Raji (cell line): ENCODE measurements at regions not wholly inside any gene's neighbourhood (a gene's known extent, or its start where the extent isn't known, plus 50 kb on each side); places are given as distances from the start of the nearest gene placed in this dataset.

Source experiments
- POLR2A ChIP-seq: IDR thresholded peaks from 2 replicates; pipeline ENCODE4 v1.6.1; 2011; ENCODE audit warnings: low read depth, low read length, control low read depth; ENCODE audit not compliant: insufficient read depth

DNA sequence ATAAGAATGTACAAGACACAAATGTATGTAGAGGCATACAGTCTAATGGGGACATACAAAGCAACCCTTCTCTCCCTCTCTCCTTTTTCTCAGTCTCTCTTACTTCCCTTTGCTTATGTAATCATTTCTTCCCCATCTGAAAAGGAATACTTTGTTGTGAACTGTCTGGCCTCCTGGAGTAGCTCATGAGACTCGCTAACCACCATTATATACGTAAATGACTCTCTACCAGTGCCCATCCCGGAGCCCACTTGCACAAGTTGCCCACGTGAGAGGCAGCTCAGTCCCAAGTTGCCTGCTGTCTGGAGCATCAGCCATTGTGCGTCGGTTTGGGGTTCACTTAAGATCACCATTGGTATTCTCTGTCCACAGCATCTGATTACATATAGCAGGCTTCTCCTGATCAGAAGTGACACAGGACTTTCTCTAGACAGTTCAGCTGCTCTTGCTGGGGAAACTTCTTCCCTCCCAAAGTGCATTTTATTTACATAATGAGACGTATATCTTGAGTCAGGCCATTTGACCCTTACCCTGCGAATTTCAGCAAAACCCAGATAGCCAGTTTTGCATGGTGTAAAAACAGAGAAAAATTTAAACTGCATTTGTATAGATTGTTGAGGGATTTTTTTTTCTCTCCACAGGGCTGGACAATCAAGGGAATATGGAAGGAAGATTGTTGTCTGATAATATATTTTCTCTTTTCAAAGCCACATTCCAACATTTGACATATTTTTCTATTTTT, 220.7 kb upstream of the EGLN3 start:
- TF ChIP-seq POLR2A: no peak

DNA sequence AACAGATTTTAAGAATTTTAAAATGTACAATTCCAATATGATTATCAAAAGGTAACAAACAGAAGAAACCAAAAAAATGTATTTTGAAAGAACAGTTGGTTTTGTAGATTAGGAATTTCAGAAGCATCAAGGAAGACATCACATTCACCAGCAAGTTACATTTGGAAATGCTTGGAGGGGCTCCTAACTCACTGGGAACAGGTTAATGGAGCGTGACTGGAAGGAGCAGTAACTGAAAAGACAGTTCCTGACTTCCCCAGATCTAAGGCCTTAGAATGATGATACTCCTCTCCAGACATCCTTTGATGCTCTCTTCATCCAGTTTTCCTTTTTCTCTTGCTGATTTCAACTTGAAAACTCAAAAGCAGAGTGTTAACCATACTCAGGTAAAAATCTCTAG, 220.0 kb upstream of the EGLN3 start:
- no peak for TF ChIP-seq POLR2A

DNA sequence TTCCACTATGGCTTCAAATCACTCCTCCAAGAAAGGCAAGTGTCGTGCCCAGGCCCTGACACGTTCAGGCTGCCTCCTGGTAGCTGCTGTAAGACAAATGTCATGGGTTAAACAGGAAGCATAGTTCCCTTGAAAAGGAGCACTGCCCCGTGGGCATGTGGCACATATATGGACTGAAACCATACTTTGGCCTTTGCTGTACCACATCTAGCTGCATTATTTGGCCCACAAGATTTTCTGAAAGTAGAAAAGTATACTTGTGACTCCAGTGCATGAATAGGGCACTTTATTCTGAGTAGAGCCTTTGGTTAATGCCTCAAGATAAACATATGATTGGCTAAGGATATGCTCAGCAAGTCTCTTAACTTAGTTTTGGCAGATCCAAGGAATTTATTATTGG, 218.7 kb upstream of the EGLN3 start:
- TF ChIP-seq POLR2A: no peak

DNA sequence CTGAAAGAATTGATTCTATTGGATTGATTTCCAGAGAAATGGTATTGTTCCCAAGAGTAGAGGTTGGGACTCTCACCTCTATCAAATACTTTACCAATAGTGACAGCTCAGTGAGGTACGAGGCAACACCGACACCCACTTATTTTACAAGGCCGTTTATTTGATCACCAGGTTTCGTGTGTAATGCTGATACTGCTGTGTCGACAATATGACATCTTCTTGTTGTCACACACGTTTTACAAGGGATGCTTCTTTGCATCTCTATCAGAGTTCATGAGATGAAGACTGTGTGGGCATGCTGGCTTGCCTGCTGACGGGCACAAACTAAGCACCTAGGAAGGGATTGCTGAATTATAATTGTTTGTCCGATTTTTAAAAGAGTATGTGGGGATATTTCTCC, 217.8 kb upstream of the EGLN3 start:
- TF ChIP-seq POLR2A: no peak

DNA sequence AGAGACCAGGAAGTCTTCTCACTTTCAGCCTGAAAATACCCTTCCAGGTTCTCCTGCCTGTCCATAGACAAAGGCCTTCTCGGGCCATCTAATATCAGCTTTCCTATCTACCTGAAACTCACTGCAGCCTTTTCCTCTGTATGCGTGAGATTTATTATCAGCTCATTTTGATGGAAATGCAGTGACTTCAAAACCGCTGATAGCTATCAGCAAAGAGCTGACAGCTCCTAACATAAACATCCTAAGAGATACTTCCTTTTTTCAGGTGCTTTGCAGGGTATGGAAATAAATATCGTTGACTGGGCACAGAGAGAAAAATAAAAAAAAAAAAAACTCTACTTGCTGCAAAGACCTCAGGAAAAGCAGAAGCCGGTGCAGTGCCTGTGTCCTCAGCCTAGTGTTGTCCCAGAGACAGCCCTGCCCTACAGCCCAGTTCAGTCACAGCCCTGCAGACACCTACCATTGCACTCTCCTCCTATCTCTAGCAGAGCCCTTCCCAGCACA, 215.0 kb upstream of the EGLN3 start:
- TF ChIP-seq POLR2A: no peak

DNA sequence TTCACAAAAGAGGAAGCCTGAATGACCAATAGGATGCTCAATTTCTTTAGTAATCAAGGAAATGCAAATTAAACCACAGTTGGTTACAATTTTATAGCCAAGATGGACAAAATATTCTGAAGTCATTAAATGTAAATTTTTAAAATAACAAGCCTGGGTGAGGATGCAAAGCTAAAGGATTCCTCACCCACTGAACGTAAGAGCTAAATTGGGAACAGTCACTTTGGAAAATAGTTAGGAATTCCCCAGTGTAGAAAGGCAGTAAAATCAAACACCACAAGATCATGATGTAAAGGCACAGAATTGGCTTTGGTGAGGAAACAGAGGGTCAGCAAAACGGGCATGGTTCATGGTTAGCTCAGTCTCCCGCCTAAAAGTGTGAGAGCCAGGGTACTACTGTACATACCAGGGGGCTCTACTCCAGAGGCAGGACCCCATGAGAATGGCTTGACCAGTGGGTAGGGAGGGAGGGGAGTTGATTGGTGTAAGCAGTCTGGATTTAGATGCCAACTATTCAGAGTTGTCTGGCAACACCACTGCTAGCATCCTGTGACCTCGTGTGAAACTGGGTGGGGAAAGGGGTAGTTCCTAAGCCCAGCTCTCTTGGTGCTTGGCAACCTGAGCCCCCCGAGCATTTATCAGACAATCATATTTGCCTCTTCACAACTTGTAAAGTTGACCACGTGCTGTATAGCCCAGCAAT, 213.4 kb upstream of the EGLN3 start:
- TF ChIP-seq POLR2A: no peak

DNA sequence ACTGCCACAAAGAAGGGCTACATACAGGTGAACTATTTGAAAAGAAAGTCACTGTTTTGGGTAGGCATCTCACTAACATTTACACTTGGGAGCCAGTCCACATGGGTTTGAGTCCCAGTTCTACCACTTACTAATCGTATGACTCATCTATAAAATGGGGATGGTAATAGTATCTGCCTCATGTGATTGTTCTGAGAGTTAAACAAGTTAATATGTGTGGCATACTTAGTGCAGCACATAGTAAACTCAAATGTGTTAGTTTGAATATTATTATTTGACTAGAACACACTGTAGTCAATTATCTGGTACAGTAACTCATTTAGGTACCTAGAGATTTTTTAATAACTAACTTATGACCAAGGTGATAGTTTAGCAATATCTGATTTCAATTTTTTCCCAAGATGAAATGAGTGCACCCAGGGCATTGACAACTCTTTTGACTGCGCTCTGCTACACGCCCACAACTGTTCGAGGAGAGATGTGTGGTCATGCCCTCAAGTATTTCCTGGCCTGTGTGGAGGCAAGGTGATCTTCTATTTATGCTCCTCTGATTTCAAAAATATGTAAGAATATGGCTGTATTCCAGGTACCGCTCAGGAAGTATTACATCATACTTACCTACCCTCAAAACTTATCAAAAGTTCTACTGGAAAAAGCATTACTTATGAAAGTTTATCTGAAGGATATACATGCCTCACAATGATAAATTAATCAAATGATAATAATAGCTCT, 210.6 kb upstream of the EGLN3 start:
- no peak for TF ChIP-seq POLR2A

DNA sequence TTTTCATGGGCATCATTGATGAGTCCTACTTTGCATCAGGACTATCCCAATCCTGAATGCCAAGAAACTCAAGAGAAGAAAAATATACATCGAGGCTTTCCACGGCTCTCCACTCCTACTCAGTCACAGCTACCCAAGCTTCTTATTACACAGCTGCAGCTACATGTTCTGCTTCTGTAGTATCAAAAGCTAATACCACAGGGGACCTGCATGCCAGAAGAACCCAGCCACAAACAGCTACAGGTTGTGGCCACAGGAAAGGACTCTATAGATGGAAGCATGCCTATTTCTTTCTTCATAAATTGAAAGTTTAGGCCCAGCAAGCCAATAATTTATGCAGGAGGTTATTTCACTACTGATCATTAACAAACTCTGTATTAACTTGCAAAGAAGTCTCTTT, 209.7 kb upstream of the EGLN3 start:
- no peak for TF ChIP-seq POLR2A

GRCh38 chr14:34157651-34158050, 206.8 kb upstream of the EGLN3 start:
- TF ChIP-seq POLR2A: no peak

- no peak for TF ChIP-seq POLR2A
Measured at GRCh38 chr14:34147461-34147860, 196.6 kb upstream of the EGLN3 start.

DNA sequence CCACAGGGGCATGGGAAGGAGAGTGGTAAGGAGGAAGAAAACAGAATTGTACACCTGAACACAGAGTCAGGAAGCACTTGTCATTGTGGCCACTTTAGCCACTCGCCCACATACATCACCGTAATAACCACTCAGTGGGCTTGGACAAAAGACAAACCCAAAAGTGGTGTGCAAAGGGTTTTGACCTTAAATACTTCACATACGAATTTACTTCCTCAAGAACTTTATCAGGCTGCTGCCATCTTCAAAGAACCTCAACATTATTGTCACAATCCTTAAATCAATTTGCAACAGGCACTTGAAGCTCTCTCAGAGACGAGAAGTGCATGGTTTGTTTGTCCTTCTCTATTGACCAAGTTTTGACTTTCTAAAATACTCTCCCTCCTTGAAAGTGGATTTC, 187.3 kb upstream of the EGLN3 start:
- TF ChIP-seq POLR2A: no peak

GRCh38 chr14:34137001-34137745, 186.3 kb upstream of the EGLN3 start:
- no peak for TF ChIP-seq POLR2A

- no peak for TF ChIP-seq POLR2A
Measured at GRCh38 chr14:34135492-34135891, 184.6 kb upstream of the EGLN3 start.

DNA sequence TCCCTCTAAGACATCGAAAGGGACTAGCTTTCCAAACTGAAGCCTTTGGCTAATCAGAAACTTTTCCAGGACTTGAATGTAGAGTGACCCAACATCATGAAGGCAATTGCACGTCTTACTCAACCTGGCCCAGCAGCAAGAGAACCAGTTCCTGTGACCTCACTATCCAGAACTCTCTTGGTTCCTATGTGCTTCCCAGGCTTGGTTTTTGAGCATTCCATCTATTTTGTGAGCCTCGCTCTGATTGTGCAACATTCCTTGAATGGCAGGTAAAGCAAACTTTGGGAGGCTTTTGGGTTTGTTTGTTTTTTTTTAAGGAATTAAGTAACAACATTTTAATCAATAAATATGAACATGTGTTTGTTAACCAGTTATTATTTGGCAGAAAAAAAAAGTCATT, 183.6 kb upstream of the EGLN3 start:
- no peak for TF ChIP-seq POLR2A

DNA sequence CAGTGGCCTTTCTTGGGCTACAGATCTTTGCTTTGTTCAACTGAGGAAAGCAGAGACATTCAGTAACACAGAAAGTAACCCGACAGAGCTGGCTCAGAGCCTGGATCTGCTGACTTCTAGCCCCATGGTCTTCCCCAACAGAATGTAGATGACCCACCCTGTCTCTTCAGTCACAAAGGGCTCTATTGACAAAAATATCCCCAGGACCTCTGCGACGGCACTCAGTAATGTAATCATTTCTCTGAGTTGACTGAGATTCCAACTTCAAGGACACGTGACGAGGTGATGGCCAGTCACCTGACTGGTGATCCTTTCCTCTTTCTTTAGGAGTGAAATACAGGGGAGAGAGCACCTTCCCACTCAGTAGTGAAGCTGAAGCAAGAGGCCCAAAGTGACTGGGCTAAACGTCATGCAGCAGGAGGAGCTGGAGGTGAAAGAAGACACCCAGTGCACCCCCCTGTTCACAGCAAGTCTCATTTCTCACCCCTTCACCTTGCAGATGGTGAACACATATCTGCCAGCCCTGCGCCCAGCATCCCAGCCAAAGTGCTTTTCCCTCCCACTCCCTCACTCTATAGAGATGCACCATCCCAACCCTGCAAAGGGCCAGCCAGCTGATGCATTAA, 179.2 kb upstream of the EGLN3 start:
- TF ChIP-seq POLR2A: no peak
